GM23338 (cell line): ENCODE measurements at regions not wholly inside any gene's neighbourhood (a gene's known extent, or its start where the extent isn't known, plus 50 kb on each side); places are given as distances from the start of the nearest gene placed in this dataset.

ENCODE experiments used
- ATAC-seq: fragments of 200-7000 bp; cut with Tn5 transposase; 3 replicates; pipeline ENCODE4 v1.9.1; 2020
- DNase-seq: peaks from one replicate; pipeline ENCODE4 v3.0.0-alpha.2; 2015; ENCODE audit warnings: low spot score
- H2AFZ ChIP-seq: fragments of 200-600 bp; sonication (generic); 2 replicates; pipeline ENCODE4 v1.8.0; 2016; ENCODE audit warnings: antibody characterized with exemption, mild to moderate bottlenecking, moderate library complexity
- H3F3A ChIP-seq: fragments of 200-600 bp; sonication (generic); replicated peaks from 2 replicates; pipeline ENCODE4 v1.8.0; 2017; ENCODE audit warnings: antibody characterized with exemption, mixed run types, low read depth
- H3K27ac ChIP-seq: fragments of 200-600 bp; sonication (generic); 2 replicates; pipeline ENCODE4 v1.6.1; 2016; ENCODE audit warnings: low read depth
- H3K27me3 ChIP-seq: fragments of 200-600 bp; sonication (generic); 2 replicates; pipeline ENCODE4 v1.8.0; 2016; ENCODE audit warnings: mild to moderate bottlenecking, mixed run types, moderate library complexity; ENCODE audit not compliant: insufficient read depth
- H3K36me3 ChIP-seq: fragments of 200-600 bp; sonication (generic); 2 replicates; pipeline ENCODE4 v1.8.0; 2016; ENCODE audit warnings: mild to moderate bottlenecking; ENCODE audit not compliant: insufficient read depth
- H3K4me1 ChIP-seq: fragments of 200-600 bp; sonication (generic); 2 replicates; pipeline ENCODE4 v1.8.0; 2016; ENCODE audit warnings: mild to moderate bottlenecking, moderate library complexity; ENCODE audit not compliant: insufficient read depth
- H3K4me2 ChIP-seq: fragments of 200-600 bp; sonication (generic); 2 replicates; pipeline ENCODE4 v1.7.1; 2017; ENCODE audit warnings: mixed run types
- H3K4me3 ChIP-seq: fragments of 200-600 bp; sonication (generic); 2 replicates; pipeline ENCODE4 v1.6.1; 2016; ENCODE audit warnings: mixed run types
- H3K79me2 ChIP-seq: fragments of 200-600 bp; sonication (generic); replicated peaks from 2 replicates; pipeline ENCODE4 v1.8.0; 2017; ENCODE audit warnings: mild to moderate bottlenecking; ENCODE audit not compliant: insufficient read depth
- H3K9me2 ChIP-seq: fragments of 200-600 bp; sonication (generic); 2 replicates; pipeline ENCODE4 v1.8.0; 2017; ENCODE audit not compliant: insufficient read depth
- H4K20me1 ChIP-seq: fragments of 200-600 bp; sonication (generic); replicated peaks from 2 replicates; pipeline ENCODE4 v1.8.0; 2017; ENCODE audit warnings: mild to moderate bottlenecking; ENCODE audit not compliant: insufficient read depth
- H3K27ac Mint-ChIP-seq: 2 replicates; pipeline ENCODE4 v1.8.0; 2020; ENCODE audit warnings: inconsistent platforms, mild to moderate bottlenecking, moderate library complexity, mixed read lengths
- H3K27me3 Mint-ChIP-seq: 3 replicates; pipeline ENCODE4 v1.8.0; 2022; ENCODE audit warnings: low read depth, mild to moderate bottlenecking, moderate library complexity, mixed read lengths, inconsistent platforms; ENCODE audit not compliant: insufficient read depth, poor library complexity
- H3K36me3 Mint-ChIP-seq: 3 replicates; pipeline ENCODE4 v1.8.0; 2021; ENCODE audit warnings: low read depth, mild to moderate bottlenecking, inconsistent platforms, moderate library complexity, mixed read lengths
- H3K4me1 Mint-ChIP-seq: 3 replicates; pipeline ENCODE4 v1.8.0; 2020; ENCODE audit warnings: mild to moderate bottlenecking, inconsistent platforms, mixed read lengths
- H3K4me3 Mint-ChIP-seq: 3 replicates; pipeline ENCODE4 v1.8.0; 2021; ENCODE audit warnings: moderate library complexity, mild to moderate bottlenecking, inconsistent platforms, mixed read lengths
- H3K9me3 Mint-ChIP-seq: 3 replicates; pipeline ENCODE4 v1.8.0; 2020; ENCODE audit warnings: moderate library complexity, mild to moderate bottlenecking, inconsistent platforms, mixed read lengths
- CREB1 ChIP-seq: fragments of 250-450 bp; sonication (Bioruptor Pico); IDR thresholded peaks from 2 replicates; pipeline ENCODE4 v1.5.0; 2020; ENCODE audit warnings: low read depth, mild to moderate bottlenecking, moderate library complexity
- CTCF ChIP-seq, 2 experiments: fragments of 200-600 bp in 1 of 2; sonication (generic) in 1 of 2; conservative IDR thresholded peaks; 2 replicates each; pipeline versions ENCODE4 v1.5.1 to v1.6.1; 2016 to 2017; ENCODE audit warnings: antibody characterized with exemption in 2 of 2, low read depth in 2 of 2, mild to moderate bottlenecking in 2 of 2, moderate library complexity in 1 of 2
- ETS1 ChIP-seq: IDR thresholded peaks from 2 replicates; pipeline ENCODE4 v1.6.1; 2016; ENCODE audit warnings: antibody characterized with exemption
- JUNB ChIP-seq: IDR thresholded peaks from one replicate; pipeline ENCODE4 v1.6.1; 2016; ENCODE audit warnings: antibody characterized with exemption; ENCODE audit not compliant: unreplicated experiment
- NANOG ChIP-seq: IDR thresholded peaks from 2 replicates; pipeline ENCODE4 v1.6.1; 2016; ENCODE audit warnings: antibody characterized with exemption, borderline replicate concordance
- REST ChIP-seq: IDR thresholded peaks from one replicate; pipeline ENCODE4 v1.6.1; 2018; ENCODE audit warnings: antibody characterized with exemption; ENCODE audit not compliant: unreplicated experiment
- TF ChIP-seq, protein P1 (sequence below): fragments of 250-450 bp; sonication (Bioruptor Pico); IDR thresholded peaks from 2 replicates; pipeline ENCODE4 v1.5.0; 2020; ENCODE audit warnings: mild to moderate bottlenecking, moderate library complexity

DNA sequence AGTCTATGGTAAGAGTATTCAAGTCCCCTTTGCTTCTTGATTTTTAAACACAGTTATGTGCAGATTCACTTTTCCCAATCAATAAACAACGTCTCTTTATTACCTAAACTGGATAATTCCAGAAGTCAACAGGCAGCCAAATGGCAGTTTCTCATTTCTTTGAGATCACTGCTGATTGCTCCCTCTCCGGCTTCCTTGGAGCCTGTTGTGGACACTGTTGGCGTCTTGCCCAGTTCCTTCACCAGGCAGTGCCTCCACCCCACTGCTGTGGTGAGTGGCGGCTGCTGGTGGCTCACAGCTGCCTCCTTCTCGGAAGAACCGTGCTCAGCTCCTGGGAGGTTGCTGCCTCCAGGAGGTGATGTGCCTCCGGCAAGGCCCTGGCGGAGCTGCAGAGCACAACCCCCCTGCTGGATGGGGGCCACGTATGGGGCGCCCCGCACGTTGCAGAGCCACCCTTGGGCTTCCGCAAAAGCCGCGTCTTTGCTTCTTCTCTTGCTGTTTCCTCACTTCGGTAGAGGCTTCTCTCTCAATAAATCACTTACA, 105.1 kb upstream of the CNKSR3 start:
- peak overlapping the region; percentile 80 for H2AFZ ChIP-seq
- Mint-ChIP-seq H3K27ac (no peak overlapping the region), H3K36me3 (no peaks in the 10 kb centered on the region)

More for the DNA sequence above, 105.1 kb upstream of the CNKSR3 start:
- H3K4me2 ChIP-seq = no peak overlapping the region
- H3K4me3 Mint-ChIP-seq = no peak overlapping the region
- no peaks in the 10 kb centered on the region for H4K20me1 ChIP-seq
- peak; percentile 79 for ATAC-seq
- no peak overlapping the region for H3K4me3 ChIP-seq
- no peaks in the 10 kb centered on the region for H3F3A ChIP-seq
- H3K4me1 ChIP-seq = peaks cover 6% of the 10 kb centered on the region; the same call in 1 of the 2 replicates
- no peaks in the 10 kb centered on the region for H3K79me2 ChIP-seq
- peak; percentile 19 for DNase-seq
- H3K4me1 Mint-ChIP-seq = peaks cover 5% of the 10 kb centered on the region; the same call in 2 of the 3 replicates
- no peaks in the 10 kb centered on the region for H3K36me3 ChIP-seq
- peaks cover 4% of the 10 kb centered on the region; the same call in 1 of the 2 replicates for H3K9me2 ChIP-seq
- no peak for TF ChIP-seq JUNB
- TF ChIP-seq ETS1 = no peak
- no peak for TF ChIP-seq NANOG
- TF ChIP-seq CTCF (conservative IDR thresholded peaks at IDR 0.05; ENCODE audit: low read depth in 2 of 2) = peak in 1 of 2 experiments; percentile 48; a peak in 2 of 4 replicates
- TF ChIP-seq, protein P1, sequence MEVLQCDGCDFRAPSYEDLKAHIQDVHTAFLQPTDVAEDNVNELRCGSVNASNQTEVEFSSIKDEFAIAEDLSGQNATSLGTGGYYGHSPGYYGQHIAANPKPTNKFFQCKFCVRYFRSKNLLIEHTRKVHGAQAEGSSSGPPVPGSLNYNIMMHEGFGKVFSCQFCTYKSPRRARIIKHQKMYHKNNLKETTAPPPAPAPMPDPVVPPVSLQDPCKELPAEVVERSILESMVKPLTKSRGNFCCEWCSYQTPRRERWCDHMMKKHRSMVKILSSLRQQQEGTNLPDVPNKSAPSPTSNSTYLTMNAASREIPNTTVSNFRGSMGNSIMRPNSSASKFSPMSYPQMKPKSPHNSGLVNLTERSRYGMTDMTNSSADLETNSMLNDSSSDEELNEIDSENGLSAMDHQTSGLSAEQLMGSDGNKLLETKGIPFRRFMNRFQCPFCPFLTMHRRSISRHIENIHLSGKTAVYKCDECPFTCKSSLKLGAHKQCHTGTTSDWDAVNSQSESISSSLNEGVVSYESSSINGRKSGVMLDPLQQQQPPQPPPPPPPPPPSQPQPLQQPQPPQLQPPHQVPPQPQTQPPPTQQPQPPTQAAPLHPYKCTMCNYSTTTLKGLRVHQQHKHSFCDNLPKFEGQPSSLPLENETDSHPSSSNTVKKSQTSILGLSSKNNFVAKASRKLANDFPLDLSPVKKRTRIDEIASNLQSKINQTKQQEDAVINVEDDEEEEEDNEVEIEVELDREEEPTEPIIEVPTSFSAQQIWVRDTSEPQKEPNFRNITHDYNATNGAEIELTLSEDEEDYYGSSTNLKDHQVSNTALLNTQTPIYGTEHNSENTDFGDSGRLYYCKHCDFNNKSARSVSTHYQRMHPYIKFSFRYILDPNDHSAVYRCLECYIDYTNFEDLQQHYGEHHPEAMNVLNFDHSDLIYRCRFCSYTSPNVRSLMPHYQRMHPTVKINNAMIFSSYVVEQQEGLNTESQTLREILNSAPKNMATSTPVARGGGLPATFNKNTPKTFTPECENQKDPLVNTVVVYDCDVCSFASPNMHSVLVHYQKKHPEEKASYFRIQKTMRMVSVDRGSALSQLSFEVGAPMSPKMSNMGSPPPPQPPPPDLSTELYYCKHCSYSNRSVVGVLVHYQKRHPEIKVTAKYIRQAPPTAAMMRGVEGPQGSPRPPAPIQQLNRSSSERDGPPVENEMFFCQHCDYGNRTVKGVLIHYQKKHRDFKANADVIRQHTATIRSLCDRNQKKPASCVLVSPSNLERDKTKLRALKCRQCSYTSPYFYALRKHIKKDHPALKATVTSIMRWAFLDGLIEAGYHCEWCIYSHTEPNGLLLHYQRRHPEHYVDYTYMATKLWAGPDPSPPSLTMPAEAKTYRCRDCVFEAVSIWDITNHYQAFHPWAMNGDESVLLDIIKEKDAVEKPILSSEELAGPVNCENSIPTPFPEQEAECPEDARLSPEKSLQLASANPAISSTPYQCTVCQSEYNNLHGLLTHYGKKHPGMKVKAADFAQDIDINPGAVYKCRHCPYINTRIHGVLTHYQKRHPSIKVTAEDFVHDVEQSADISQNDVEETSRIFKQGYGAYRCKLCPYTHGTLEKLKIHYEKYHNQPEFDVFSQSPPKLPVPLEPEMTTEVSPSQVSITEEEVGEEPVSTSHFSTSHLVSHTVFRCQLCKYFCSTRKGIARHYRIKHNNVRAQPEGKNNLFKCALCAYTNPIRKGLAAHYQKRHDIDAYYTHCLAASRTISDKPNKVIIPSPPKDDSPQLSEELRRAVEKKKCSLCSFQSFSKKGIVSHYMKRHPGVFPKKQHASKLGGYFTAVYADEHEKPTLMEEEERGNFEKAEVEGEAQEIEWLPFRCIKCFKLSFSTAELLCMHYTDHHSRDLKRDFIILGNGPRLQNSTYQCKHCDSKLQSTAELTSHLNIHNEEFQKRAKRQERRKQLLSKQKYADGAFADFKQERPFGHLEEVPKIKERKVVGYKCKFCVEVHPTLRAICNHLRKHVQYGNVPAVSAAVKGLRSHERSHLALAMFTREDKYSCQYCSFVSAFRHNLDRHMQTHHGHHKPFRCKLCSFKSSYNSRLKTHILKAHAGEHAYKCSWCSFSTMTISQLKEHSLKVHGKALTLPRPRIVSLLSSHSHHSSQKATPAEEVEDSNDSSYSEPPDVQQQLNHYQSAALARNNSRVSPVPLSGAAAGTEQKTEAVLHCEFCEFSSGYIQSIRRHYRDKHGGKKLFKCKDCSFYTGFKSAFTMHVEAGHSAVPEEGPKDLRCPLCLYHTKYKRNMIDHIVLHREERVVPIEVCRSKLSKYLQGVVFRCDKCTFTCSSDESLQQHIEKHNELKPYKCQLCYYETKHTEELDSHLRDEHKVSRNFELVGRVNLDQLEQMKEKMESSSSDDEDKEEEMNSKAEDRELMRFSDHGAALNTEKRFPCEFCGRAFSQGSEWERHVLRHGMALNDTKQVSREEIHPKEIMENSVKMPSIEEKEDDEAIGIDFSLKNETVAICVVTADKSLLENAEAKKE (CRISPR knock-in tag) = no peak
- no peak for TF ChIP-seq CREB1
- no peak for TF ChIP-seq REST
- H3K27me3 ChIP-seq = no peaks in the 10 kb centered on the region
- no peaks in the 10 kb centered on the region for H3K9me3 Mint-ChIP-seq
- H3K27me3 Mint-ChIP-seq = no peaks in the 10 kb centered on the region
- H3K27ac ChIP-seq = no peak overlapping the region
